HEK293 (cell line): ENCODE measurements at regions not wholly inside any gene's neighbourhood (a gene's known extent, or its start where the extent isn't known, plus 50 kb on each side); places are given as distances from the start of the nearest gene placed in this dataset.

Experiments
- CTCF ChIP-seq: fragments of 450-650 bp; formaldehyde crosslinking; IDR thresholded peaks from 2 replicates; pipeline ENCODE4 v1.5.1; 2016; ENCODE audit warnings: missing biosample characterization, missing genetic modification characterization
- REST ChIP-seq: fragments of 450-650 bp; formaldehyde crosslinking; IDR thresholded peaks from 2 replicates; pipeline ENCODE4 v1.5.1; 2016; ENCODE audit warnings: missing biosample characterization, missing genetic modification characterization
- YY1 ChIP-seq: fragments of 450-650 bp; formaldehyde crosslinking; IDR thresholded peaks from 2 replicates; pipeline ENCODE4 v1.5.1; 2018; ENCODE audit warnings: missing biosample characterization, missing genetic modification characterization
- ZNF558 ChIP-seq: fragments of 450-650 bp; formaldehyde crosslinking; IDR thresholded peaks from 2 replicates; pipeline ENCODE4 v1.5.1; 2016; ENCODE audit warnings: missing biosample characterization, missing genetic modification characterization
- ZNF830 ChIP-seq: fragments of 450-650 bp; IDR thresholded peaks from 2 replicates; pipeline ENCODE4 v1.5.0; 2018; ENCODE audit warnings: missing biosample characterization, missing genetic modification characterization, low read depth, mild to moderate bottlenecking, moderate library complexity

GRCh38 chr18:70422391-70422965 lies 133.6 kb downstream of the SOCS6 start:
- no peak for TF ChIP-seq YY1
- no peak for TF ChIP-seq CTCF (tag by site-specific recombination)
- no peak for TF ChIP-seq REST (tag by site-specific recombination)
- TF ChIP-seq ZNF830 (tag by site-specific recombination): no peak
- no peak for TF ChIP-seq ZNF558
